HEK293T (cell line): ENCODE measurements at regions not wholly inside any gene's neighbourhood (a gene's known extent, or its start where the extent isn't known, plus 50 kb on each side); places are given as distances from the start of the nearest gene placed in this dataset.

ENCODE experiments used
- ARNT ChIP-seq: fragments of 450-650 bp; IDR thresholded peaks from 2 replicates; pipeline ENCODE4 v1.6.1; 2017; ENCODE audit warnings: mild to moderate bottlenecking
- BHLHE40 ChIP-seq: fragments of 450-650 bp; IDR thresholded peaks from 2 replicates; pipeline ENCODE4 v1.6.1; 2016; ENCODE audit warnings: mild to moderate bottlenecking, moderate library complexity, borderline replicate concordance
- ELF4 ChIP-seq: fragments of 450-650 bp; IDR thresholded peaks from 2 replicates; pipeline ENCODE4 v1.6.1; 2017; ENCODE audit warnings: antibody characterized with exemption
- FOXA1 ChIP-seq: fragments of 450-650 bp; IDR thresholded peaks from 2 replicates; pipeline ENCODE4 v1.6.1; 2016; ENCODE audit warnings: mild to moderate bottlenecking
- FOXK2 ChIP-seq: fragments of 450-650 bp; IDR thresholded peaks from 2 replicates; pipeline ENCODE4 v1.6.1; 2016; ENCODE audit warnings: mild to moderate bottlenecking
- FOXM1 ChIP-seq: fragments of 450-650 bp; IDR thresholded peaks from 2 replicates; pipeline ENCODE4 v1.6.1; 2017; ENCODE audit warnings: mild to moderate bottlenecking, borderline replicate concordance
- HDGF ChIP-seq: fragments of 450-650 bp; IDR thresholded peaks from 2 replicates; pipeline ENCODE4 v1.6.1; 2017; ENCODE audit warnings: antibody characterized with exemption, borderline replicate concordance
- L3MBTL2 ChIP-seq: fragments of 450-650 bp; conservative IDR thresholded peaks from 2 replicates; pipeline ENCODE4 v1.6.1; 2016; ENCODE audit warnings: mild to moderate bottlenecking
- NFRKB ChIP-seq: fragments of 450-650 bp; IDR thresholded peaks from 2 replicates; pipeline ENCODE4 v1.6.1; 2016; ENCODE audit warnings: mild to moderate bottlenecking, moderate library complexity
- PKNOX1 ChIP-seq: fragments of 450-650 bp; IDR thresholded peaks from 2 replicates; pipeline ENCODE4 v1.6.1; 2016
- SP1 ChIP-seq: fragments of 450-650 bp; IDR thresholded peaks from 2 replicates; pipeline ENCODE4 v1.6.1; 2017
- SUZ12 ChIP-seq: fragments of 450-650 bp; IDR thresholded peaks from 2 replicates; pipeline ENCODE4 v1.6.1; 2016; ENCODE audit warnings: mild to moderate bottlenecking
- TARDBP ChIP-seq: fragments of 450-650 bp; IDR thresholded peaks from 2 replicates; pipeline ENCODE4 v1.6.1; 2016
- ZNF384 ChIP-seq: fragments of 450-650 bp; IDR thresholded peaks from 2 replicates; pipeline ENCODE4 v1.6.1; 2016

- TF ChIP-seq ZNF384 (no peak), SP1 (no peak), FOXK2 (no peak), BHLHE40 (no peak), HDGF (no peak), PKNOX1 (no peak), L3MBTL2 (no peak), FOXA1 (no peak), TARDBP (no peak), SUZ12 (no peak), FOXM1 (no peak), ELF4 (no peak), ARNT (no peak), NFRKB (no peak)
Measured at GRCh38 chr5:148952097-148952867, 110.6 kb downstream of the SH3TC2 start.
